Cardiac muscle cell (in vitro differentiated cells and primary cell): ENCODE measurements at regions not wholly inside any gene's neighbourhood (a gene's known extent, or its start where the extent isn't known, plus 50 kb on each side); places are given as distances from the start of the nearest gene placed in this dataset.

Experiments used
- DNase-seq, 2 donors: peaks; one replicate each; pipeline versions ENCODE4 v3.0.0 to v3.0.0-alpha.2; 2010 to 2017; ENCODE audit warnings: low read depth in 1 of 2, low spot score in 1 of 2
- H3K27ac ChIP-seq: fragments of 200-600 bp; sonication (generic); 2 replicates; pipeline ENCODE4 v1.5.1; 2016
- H3K27me3 ChIP-seq: fragments of 200-600 bp; sonication (generic); 2 replicates; pipeline ENCODE4 v1.6.0; 2016; ENCODE audit warnings: control low read depth
- H3K36me3 ChIP-seq: fragments of 200-600 bp; sonication (generic); 2 replicates; pipeline ENCODE4 v1.5.1; 2016; ENCODE audit warnings: control low read depth
- H3K4me1 ChIP-seq: fragments of 200-600 bp; sonication (generic); 2 replicates; pipeline ENCODE4 v1.8.1; 2017; ENCODE audit warnings: low read depth, mild to moderate bottlenecking, mixed run types
- H3K4me3 ChIP-seq: fragments of 200-600 bp; sonication (generic); 2 replicates; pipeline ENCODE4 v1.5.1; 2016; ENCODE audit warnings: mild to moderate bottlenecking
- H3K9me3 ChIP-seq: fragments of 200-600 bp; sonication (generic); 2 replicates; pipeline ENCODE4 v1.5.1; 2017; ENCODE audit warnings: low read depth, mild to moderate bottlenecking, control low read depth
- CTCF ChIP-seq: IDR thresholded peaks from 2 replicates; pipeline ENCODE4 v1.5.1; 2012; ENCODE audit warnings: low read depth, mild to moderate bottlenecking, low read length

- peak in 1 of 2 donors; percentile 63 for DNase-seq
- no peak overlapping the region for H3K4me3 ChIP-seq
- H3K36me3 ChIP-seq = no peaks in the 10 kb centered on the region
- H3K4me1 ChIP-seq = no peaks in the 10 kb centered on the region
- TF ChIP-seq CTCF = no peak
- no peaks in the 10 kb centered on the region for H3K9me3 ChIP-seq
- H3K27ac ChIP-seq = no peak overlapping the region
- no peaks in the 10 kb centered on the region for H3K27me3 ChIP-seq
Observed at GRCh38 chr13:21986602-21987001, 315.7 kb downstream of the FGF9 start.

GRCh38 chr13:21987793-21988192 lies 316.9 kb downstream of the FGF9 start:
- Histone ChIP-seq H3K27ac (no peak overlapping the region), H3K36me3 (no peaks in the 10 kb centered on the region), H3K4me3 (no peak overlapping the region), H3K27me3 (no peaks in the 10 kb centered on the region), H3K4me1 (no peaks in the 10 kb centered on the region), H3K9me3 (no peaks in the 10 kb centered on the region)
- no peak for TF ChIP-seq CTCF
- DNase-seq = no peak

GRCh38 chr13:21988624-21989023 lies 317.8 kb downstream of the FGF9 start:
- Histone ChIP-seq H3K4me1 (no peaks in the 10 kb centered on the region), H3K9me3 (no peaks in the 10 kb centered on the region), H3K27ac (no peak overlapping the region), H3K27me3 (no peaks in the 10 kb centered on the region), H3K4me3 (no peak overlapping the region), H3K36me3 (no peaks in the 10 kb centered on the region)
- no peak for DNase-seq
- no peak for TF ChIP-seq CTCF

GRCh38 chr13:21996049-21996448 lies 325.2 kb downstream of the FGF9 start:
- TF ChIP-seq CTCF = no peak
- Histone ChIP-seq H3K4me1 (no peaks in the 10 kb centered on the region), H3K36me3 (no peaks in the 10 kb centered on the region), H3K27me3 (no peaks in the 10 kb centered on the region), H3K4me3 (no peak overlapping the region), H3K27ac (no peak overlapping the region), H3K9me3 (no peaks in the 10 kb centered on the region)
- no peak for DNase-seq

GRCh38 chr13:21997726-21998125 lies 326.9 kb downstream of the FGF9 start:
- Histone ChIP-seq H3K4me3 (no peak overlapping the region), H3K27ac (no peak overlapping the region), H3K4me1 (no peaks in the 10 kb centered on the region), H3K9me3 (no peaks in the 10 kb centered on the region), H3K36me3 (no peaks in the 10 kb centered on the region), H3K27me3 (no peaks in the 10 kb centered on the region)
- no peak for DNase-seq
- TF ChIP-seq CTCF = no peak

GRCh38 chr13:21998279-21998990 lies 327.6 kb downstream of the FGF9 start:
- Histone ChIP-seq H3K4me3 (no peak overlapping the region), H3K27ac (no peak overlapping the region), H3K9me3 (no peaks in the 10 kb centered on the region), H3K36me3 (no peaks in the 10 kb centered on the region), H3K4me1 (no peaks in the 10 kb centered on the region), H3K27me3 (no peaks in the 10 kb centered on the region)
- TF ChIP-seq CTCF = no peak
- peak in 1 of 2 donors; percentile 69 for DNase-seq
